H1 (cell line): ENCODE measurements at regions not wholly inside any gene's neighbourhood (a gene's known extent, or its start where the extent isn't known, plus 50 kb on each side); places are given as distances from the start of the nearest gene placed in this dataset.

ENCODE experiments used
- CTCF ChIA-PET: fragments of 300-600 bp; sonication (Branson Sonifier 250); formaldehyde crosslinking; loops from one replicate; lab custom pipeline; 2021; ENCODE audit not compliant: partially characterized antibody; lab: Charles Lee
- POLR2A ChIA-PET: fragments of 300-600 bp; sonication (Branson Sonifier 250); formaldehyde crosslinking; loops from one replicate; lab custom pipeline; 2021; ENCODE audit warnings: inconsistent platforms; ENCODE audit not compliant: partially characterized antibody; lab: Charles Lee
- DNase-seq, 2 experiments: peaks; one replicate each; pipeline versions ENCODE4 v3.0.0 to v3.0.0-alpha.2; 2010 to 2022; ENCODE audit warnings: low spot score in 2 of 2, low read depth in 1 of 2, mixed read lengths in 1 of 2
- FAIRE-seq: peaks from 2 replicates; lab custom pipeline; 2011; peaks lifted over from hg19 to GRCh38; lab: Jason Lieb, UNC
- H2AFZ ChIP-seq: 2 replicates; pipeline ENCODE4 v1.8.1; 2012; ENCODE audit warnings: low read length, inconsistent platforms
- H2AK5ac ChIP-seq: 2 replicates; pipeline ENCODE4 v1.6.1; 2013; ENCODE audit warnings: low read depth, low read length
- H2BK120ac ChIP-seq: replicated peaks from 2 replicates; pipeline ENCODE3; 2013; ENCODE audit warnings: low read depth, low read length, inconsistent platforms
- H2BK12ac ChIP-seq: 2 replicates; pipeline ENCODE4 v1.6.1; 2013; ENCODE audit warnings: low read depth, low read length
- H2BK15ac ChIP-seq: 2 replicates; pipeline ENCODE4 v1.6.1; 2013; ENCODE audit warnings: low read length
- H2BK20ac ChIP-seq: 2 replicates; pipeline ENCODE4 v1.6.1; 2013; ENCODE audit warnings: low read length
- H2BK5ac ChIP-seq: 2 replicates; pipeline ENCODE4 v1.6.1; 2013; ENCODE audit warnings: low read depth, low read length
- H3K14ac ChIP-seq: 2 replicates; pipeline ENCODE4 v1.6.1; 2013; ENCODE audit warnings: inconsistent platforms; ENCODE audit not compliant: insufficient read length
- H3K18ac ChIP-seq: 2 replicates; pipeline ENCODE4 v1.6.1; 2013; ENCODE audit warnings: low read length; ENCODE audit errors: extremely low read depth
- H3K23ac ChIP-seq: 2 replicates; pipeline ENCODE4 v1.6.1; 2013; ENCODE audit warnings: inconsistent platforms; ENCODE audit not compliant: insufficient read length
- H3K23me2 ChIP-seq: 2 replicates; pipeline ENCODE4 v1.6.1; 2013; ENCODE audit warnings: low read depth, low read length
- H3K27ac ChIP-seq: 2 replicates; pipeline ENCODE4 v1.6.1; 2011; ENCODE audit warnings: low read depth, low read length, inconsistent platforms
- H3K27me3 ChIP-seq, 4 experiments: replicated peaks in 1 of 4; 1 replicate in 1 of 4; 2 replicates in 3 of 4; pipeline versions ENCODE4 v1.6.1 to v1.8.1; 2011 to 2013; ENCODE audit warnings: low read length in 3 of 4, mild to moderate bottlenecking in 3 of 4, inconsistent platforms in 2 of 4, mixed read lengths in 2 of 4, moderate library complexity in 1 of 4; ENCODE audit not compliant: control insufficient read depth in 3 of 4, insufficient read depth in 3 of 4; ENCODE audit errors: extremely low read depth in 1 of 4
- H3K36me3 ChIP-seq, 4 experiments: 2 replicates each; pipeline versions ENCODE4 v1.6.1 to v1.8.1; 2011 to 2013; ENCODE audit warnings: mild to moderate bottlenecking in 4 of 4, low read length in 3 of 4, moderate library complexity in 2 of 4, control low read depth in 1 of 4, inconsistent platforms in 1 of 4; ENCODE audit not compliant: insufficient read depth in 4 of 4, control insufficient read depth in 2 of 4
- H3K4ac ChIP-seq: replicated peaks from 2 replicates; pipeline ENCODE3; 2013; ENCODE audit warnings: low read length, low read depth, mixed read lengths, inconsistent platforms; ENCODE audit not compliant: insufficient read length
- H3K4me1 ChIP-seq, 4 experiments: replicated peaks in 1 of 4; 1 replicate in 1 of 4; 2 replicates in 3 of 4; pipeline versions ENCODE4 v1.6.1 to v1.8.1; 2011 to 2013; ENCODE audit warnings: low read length in 3 of 4, inconsistent platforms in 2 of 4, mixed read lengths in 1 of 4; ENCODE audit not compliant: insufficient read depth in 4 of 4, control insufficient read depth in 3 of 4
- H3K4me2 ChIP-seq, 2 experiments: 2 replicates each; pipeline versions ENCODE4 v1.6.1 to v1.8.1; 2011 to 2013; ENCODE audit warnings: low read depth in 2 of 2, low read length in 2 of 2, control low read depth in 1 of 2, inconsistent platforms in 1 of 2, mild to moderate bottlenecking in 1 of 2; ENCODE audit not compliant: insufficient read depth in 1 of 2
- H3K4me3 ChIP-seq, 4 experiments: fragments of 200-600, 300-600 bp in 1 of 4; sonication (generic), shearing (Covaris generic), sonication (Bioruptor Twin) in 1 of 4; 2 replicates each; pipeline versions ENCODE4 v1.5.1 to v1.8.1; 2011 to 2016; ENCODE audit warnings: low read length in 4 of 4, low read depth in 3 of 4, control low read depth in 2 of 4, inconsistent platforms in 2 of 4, mild to moderate bottlenecking in 2 of 4, mixed read lengths in 1 of 4, moderate library complexity in 1 of 4; ENCODE audit not compliant: insufficient read depth in 2 of 4; ENCODE audit errors: extremely low read depth in 1 of 4
- H3K56ac ChIP-seq: replicated peaks from 2 replicates; pipeline ENCODE3; 2013; ENCODE audit warnings: low read depth, mild to moderate bottlenecking, mixed read lengths, low read length, inconsistent platforms; ENCODE audit not compliant: insufficient read length
- H3K79me1 ChIP-seq: 2 replicates; pipeline ENCODE4 v1.6.1; 2013; ENCODE audit warnings: low read depth, low read length, control low read depth
- H3K79me2 ChIP-seq, 2 experiments: 2 replicates each; pipeline versions ENCODE4 v1.6.1 to v1.8.1; 2012 to 2013; ENCODE audit warnings: low read length in 2 of 2, mild to moderate bottlenecking in 2 of 2, inconsistent platforms in 1 of 2; ENCODE audit not compliant: insufficient read depth in 2 of 2, control insufficient read depth in 1 of 2
- H3K9ac ChIP-seq, 4 experiments: replicated peaks in 1 of 4; 1 replicate in 1 of 4; 2 replicates in 3 of 4; pipeline versions ENCODE4 v1.6.1 to v1.8.1; 2011 to 2013; ENCODE audit warnings: low read depth in 3 of 4, low read length in 3 of 4, control low read depth in 2 of 4, mild to moderate bottlenecking in 2 of 4, moderate library complexity in 2 of 4, inconsistent platforms in 1 of 4; ENCODE audit errors: extremely low read depth in 1 of 4
- H3K9me3 ChIP-seq, 2 experiments: 2 replicates each; pipeline versions ENCODE4 v1.6.1 to v1.8.1; 2012 to 2013; ENCODE audit warnings: mild to moderate bottlenecking in 2 of 2, moderate library complexity in 2 of 2, control low read depth in 1 of 2, inconsistent platforms in 1 of 2, low read depth in 1 of 2, low read length in 1 of 2, mixed read lengths in 1 of 2; ENCODE audit not compliant: insufficient read depth in 2 of 2
- H4K20me1 ChIP-seq, 2 experiments: replicated peaks in 1 of 2; 2 replicates each; pipeline versions ENCODE3 to v1.8.1; 2011 to 2013; ENCODE audit warnings: inconsistent platforms in 2 of 2, low read length in 2 of 2, mild to moderate bottlenecking in 1 of 2; ENCODE audit not compliant: insufficient read depth in 2 of 2, control insufficient read depth in 1 of 2
- H4K5ac ChIP-seq: 2 replicates; pipeline ENCODE4 v1.6.1; 2013; ENCODE audit warnings: low read length, low read depth, mixed read lengths, inconsistent platforms; ENCODE audit not compliant: insufficient read length
- H4K8ac ChIP-seq: 2 replicates; pipeline ENCODE4 v1.8.0; 2013; ENCODE audit warnings: mild to moderate bottlenecking, moderate library complexity, low read length, inconsistent platforms; ENCODE audit not compliant: insufficient read depth; ENCODE audit errors: extremely low read depth
- H4K91ac ChIP-seq: replicated peaks from 2 replicates; pipeline ENCODE3; 2013; ENCODE audit warnings: low read length, mixed read lengths, inconsistent platforms; ENCODE audit not compliant: insufficient read length
- CBX8 ChIP-seq: fragments of 300-800, 300-1000 bp; sonication (generic); IDR thresholded peaks from 2 replicates; pipeline ENCODE4 v1.7.1; 2016; ENCODE audit warnings: low read depth, low read length, borderline replicate concordance
- CEBPB ChIP-seq: IDR thresholded peaks from 2 replicates; pipeline ENCODE4 v1.6.1; 2012; ENCODE audit warnings: low read depth, low read length
- CHD1 ChIP-seq: IDR thresholded peaks from 2 replicates; pipeline ENCODE4 v1.6.1; 2012; ENCODE audit warnings: low read depth, low read length, improper control_type of control experiment
- EGR1 ChIP-seq: IDR thresholded peaks from 2 replicates; pipeline ENCODE4 v1.6.1; 2011; ENCODE audit warnings: low read depth, low read length, borderline replicate concordance
- JUND ChIP-seq: IDR thresholded peaks from 2 replicates; pipeline ENCODE4 v1.6.1; 2011; ENCODE audit warnings: mild to moderate bottlenecking, improper control_type of control experiment, low read length
- KDM1A ChIP-seq: fragments of 200-600, 300-600 bp; sonication (generic); IDR thresholded peaks from 2 replicates; pipeline ENCODE4 v1.7.1; 2016; ENCODE audit warnings: mild to moderate bottlenecking, low read length, borderline replicate concordance
- MAFK ChIP-seq: IDR thresholded peaks from 2 replicates; pipeline ENCODE4 v1.6.1; 2012; ENCODE audit warnings: low read depth, mild to moderate bottlenecking, improper control_type of control experiment, low read length
- NANOG ChIP-seq: IDR thresholded peaks from 2 replicates; pipeline ENCODE4 v1.6.1; 2011; ENCODE audit warnings: low read length, low read depth, mild to moderate bottlenecking, inconsistent platforms; ENCODE audit not compliant: insufficient read depth, poor library complexity, severe bottlenecking
- POLR2A ChIP-seq, 2 experiments: IDR thresholded peaks; 1 replicate in 1 of 2; 2 replicates in 1 of 2; pipeline ENCODE4 v1.6.1; 2011; ENCODE audit warnings: low read depth in 2 of 2, low read length in 2 of 2, mild to moderate bottlenecking in 2 of 2; ENCODE audit errors: control extremely low read depth in 1 of 2
- RBBP5 ChIP-seq: IDR thresholded peaks from 2 replicates; pipeline ENCODE4 v1.7.1; 2012; ENCODE audit warnings: low read depth, mild to moderate bottlenecking, inconsistent platforms, low read length, moderate library complexity, borderline replicate concordance
- RNF2 ChIP-seq: fragments of 200-900, 300-1000 bp; sonication (generic); IDR thresholded peaks from 2 replicates; pipeline ENCODE4 v1.7.1; 2016; ENCODE audit warnings: borderline replicate concordance, low read depth, mild to moderate bottlenecking, antibody characterized with exemption, low read length; ENCODE audit not compliant: poor library complexity, severe bottlenecking; ENCODE audit errors: missing control alignments
- SAP30 ChIP-seq: fragments of 300-600 bp; sonication (generic); IDR thresholded peaks from 2 replicates; pipeline ENCODE4 v1.7.1; 2012; ENCODE audit warnings: low read length, moderate library complexity, mild to moderate bottlenecking, inconsistent platforms; ENCODE audit not compliant: insufficient read depth, insufficient replicate concordance
- TEAD4 ChIP-seq: IDR thresholded peaks from 2 replicates; pipeline ENCODE4 v1.6.1; 2012; ENCODE audit warnings: low read depth, low read length, inconsistent platforms, mixed read lengths
- WGBS, 2 experiments: shearing (Covaris generic) in 1 of 2; methylation state at CpG; one replicate each; pipeline versions ENCODE4 v1.1.6 to v1.1.7; 2013 to 2015; ENCODE audit warnings: low lambda C conversion rate in 2 of 2, mixed read lengths in 2 of 2, inconsistent platforms in 1 of 2, low coverage in 1 of 2, missing lambda C conversion rate in 1 of 2; ENCODE audit not compliant: insufficient replicate concordance in 2 of 2, insufficient coverage in 1 of 2, insufficient read length in 1 of 2; ENCODE audit errors: extremely low coverage in 1 of 2, missing lambda C conversion rate in 1 of 2; 5-methylcytosine and 5-hydroxymethylcytosine counted together

DNA sequence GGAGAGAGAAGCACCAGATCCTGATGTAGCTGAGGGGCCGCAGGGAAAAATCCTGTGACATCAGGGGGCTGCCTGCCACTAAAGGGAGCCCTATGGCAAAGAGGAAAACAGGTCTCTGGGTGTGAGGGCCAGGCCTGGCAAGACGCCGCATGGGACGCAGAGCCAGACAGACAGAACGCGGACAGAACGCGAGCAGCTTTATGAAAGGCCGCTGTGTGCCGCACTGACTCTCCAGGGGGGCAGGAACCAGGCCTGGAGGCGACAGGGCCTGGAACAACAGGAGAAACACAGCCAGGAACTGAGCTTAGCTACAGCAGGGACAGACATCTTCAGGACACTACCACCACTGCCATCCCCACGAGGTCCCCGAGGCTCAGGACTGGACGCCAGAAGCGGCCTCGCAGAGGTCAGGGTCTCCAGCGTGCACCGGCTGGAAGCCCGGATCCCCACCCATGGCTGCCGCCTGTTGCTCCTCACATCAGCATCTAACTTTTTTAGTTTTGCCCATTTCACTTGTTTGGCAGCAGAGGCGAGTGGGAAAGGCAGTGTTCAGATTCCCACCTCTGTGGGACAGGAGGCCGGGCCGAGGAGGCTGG lies 131.6 kb downstream of the VAPA start:
- H2AK5ac ChIP-seq: 0 out of 2 replicates have a peak overlapping the region, but pooled peaks have one; percentile 5
- H3K36me3 ChIP-seq: no peaks in the 10 kb centered on the region
- DNase-seq (no peak), FAIRE-seq (no peak)
- H3K56ac ChIP-seq: no peak overlapping the region
- peaks cover 3 to 5% of the 10 kb centered on the region in 2 experiments; a peak in 2 of 4 replicates for H3K9me3 ChIP-seq
- H3K79me2 ChIP-seq: no peaks in the 10 kb centered on the region
- peak overlapping the region; percentile 32; the same call in 1 of the 2 replicates for H3K18ac ChIP-seq
- ChIA-PET POLR2A (no interaction called here), CTCF (interaction anchor here (1.2 kb wide), 1 partner anchor 13 kb away, joined by 3 read pairs; no protein-coding TSS in a partner anchor)
- H3K4ac ChIP-seq: no peak overlapping the region
- no peaks in the 10 kb centered on the region for H4K20me1 ChIP-seq
- H3K14ac ChIP-seq: no peak overlapping the region
- no peak overlapping the region for H4K5ac ChIP-seq
- H3K79me1 ChIP-seq: no peaks in the 10 kb centered on the region
- no peaks in the 10 kb centered on the region for H3K27me3 ChIP-seq
- no peak overlapping the region for H2BK20ac ChIP-seq
- H3K23me2 ChIP-seq: no peaks in the 10 kb centered on the region
- no peak overlapping the region for H2BK5ac ChIP-seq
- no peak overlapping the region for H2AFZ ChIP-seq
- H2BK15ac ChIP-seq: peak overlapping the region; percentile 61; the same call in 1 of the 2 replicates
- no peak overlapping the region for H3K4me2 ChIP-seq
- H4K91ac ChIP-seq: no peak overlapping the region
- H3K9ac ChIP-seq: no peak overlapping the region
- H3K4me1 ChIP-seq: peaks cover 0 to 5% (median 3%) of the 10 kb centered on the region in 4 experiments; a peak in 4 of 7 replicates
- no peak overlapping the region for H3K23ac ChIP-seq
- H2BK120ac ChIP-seq: no peak overlapping the region
- no peak overlapping the region for H3K4me3 ChIP-seq
- H2BK12ac ChIP-seq: 0 out of 2 replicates have a peak overlapping the region, but pooled peaks have one; percentile 23
- H4K8ac ChIP-seq: no peak overlapping the region; the same call in 1 of the 2 replicates
- 96% methylated on average over 23 of the region's 23 CpGs; no CpG with 5 or more reads in 1 of the 2 experiments for WGBS, 2 experiments
- no peak overlapping the region for H3K27ac ChIP-seq
- TF ChIP-seq NANOG: no peak
- TF ChIP-seq JUND: no peak
- TF ChIP-seq CHD1: no peak
- TF ChIP-seq CBX8: no peak
- TF ChIP-seq MAFK: no peak
- TF ChIP-seq EGR1: no peak
- TF ChIP-seq CEBPB: no peak
- TF ChIP-seq POLR2A (IDR thresholded peaks at IDR 0.05; ENCODE audit: control extremely low read depth in 1 of 2, low read depth in 2 of 2, low read length in 2 of 2): no peak
- no peak for TF ChIP-seq RBBP5
- no peak for TF ChIP-seq KDM1A
- no peak for TF ChIP-seq TEAD4
- TF ChIP-seq RNF2: no peak
- TF ChIP-seq SAP30: no peak
